ENCODE measurements at regions not wholly inside any gene's neighbourhood (a gene's known extent, or its start where the extent isn't known, plus 50 kb on each side); places are given as distances from the start of the nearest gene placed in this dataset.

DNA sequence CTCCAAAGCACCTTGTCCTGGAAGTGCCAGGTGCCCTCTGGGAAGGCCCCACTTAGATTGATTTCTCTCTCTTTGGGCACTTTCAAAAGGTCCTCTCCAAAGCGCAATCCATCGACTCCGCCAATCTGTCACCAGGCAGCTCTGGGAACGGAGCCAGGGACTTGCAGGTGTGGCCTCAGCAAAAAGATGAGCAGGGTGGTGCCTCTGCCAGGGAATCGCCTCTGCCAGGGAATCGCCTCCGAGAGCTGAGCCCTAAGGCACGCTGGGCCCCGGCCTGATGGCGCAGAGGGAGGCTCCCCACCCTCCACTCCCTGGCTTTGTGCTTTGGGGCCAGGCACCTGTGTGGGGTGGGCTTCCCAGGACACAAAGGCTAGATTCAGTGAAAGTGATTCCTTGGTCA is 1391.3 kb downstream of the TBC1D22A start:
- FAIRE-seq (no peak), DNase-seq (ENCODE audit: insufficient read length, low spot score) (no peak)
- TF ChIP-seq, protein P1, sequence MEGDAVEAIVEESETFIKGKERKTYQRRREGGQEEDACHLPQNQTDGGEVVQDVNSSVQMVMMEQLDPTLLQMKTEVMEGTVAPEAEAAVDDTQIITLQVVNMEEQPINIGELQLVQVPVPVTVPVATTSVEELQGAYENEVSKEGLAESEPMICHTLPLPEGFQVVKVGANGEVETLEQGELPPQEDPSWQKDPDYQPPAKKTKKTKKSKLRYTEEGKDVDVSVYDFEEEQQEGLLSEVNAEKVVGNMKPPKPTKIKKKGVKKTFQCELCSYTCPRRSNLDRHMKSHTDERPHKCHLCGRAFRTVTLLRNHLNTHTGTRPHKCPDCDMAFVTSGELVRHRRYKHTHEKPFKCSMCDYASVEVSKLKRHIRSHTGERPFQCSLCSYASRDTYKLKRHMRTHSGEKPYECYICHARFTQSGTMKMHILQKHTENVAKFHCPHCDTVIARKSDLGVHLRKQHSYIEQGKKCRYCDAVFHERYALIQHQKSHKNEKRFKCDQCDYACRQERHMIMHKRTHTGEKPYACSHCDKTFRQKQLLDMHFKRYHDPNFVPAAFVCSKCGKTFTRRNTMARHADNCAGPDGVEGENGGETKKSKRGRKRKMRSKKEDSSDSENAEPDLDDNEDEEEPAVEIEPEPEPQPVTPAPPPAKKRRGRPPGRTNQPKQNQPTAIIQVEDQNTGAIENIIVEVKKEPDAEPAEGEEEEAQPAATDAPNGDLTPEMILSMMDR (IDR thresholded peaks at IDR 0.05; ENCODE audit: insufficient read depth, missing control alignments) = no peak

DNA sequence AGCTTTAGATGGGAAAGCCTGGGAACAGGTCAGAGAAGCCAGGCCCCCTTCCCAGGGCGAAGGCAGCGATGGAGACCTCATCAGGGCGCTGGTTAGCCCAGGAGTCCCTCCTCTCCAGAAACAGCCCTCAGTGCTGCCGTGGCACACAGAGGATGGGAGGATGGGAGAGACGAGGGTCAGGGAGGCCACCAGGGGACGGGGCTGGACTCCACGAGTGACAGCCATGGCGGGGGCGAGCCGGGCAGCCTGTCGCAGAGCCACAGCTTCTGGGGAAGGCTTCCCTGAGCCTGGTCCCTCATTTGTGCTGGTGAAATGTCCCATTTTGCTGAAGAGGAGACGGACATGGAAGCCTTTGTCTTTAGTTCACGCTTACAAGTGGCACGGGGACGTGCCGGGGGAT is 1390.5 kb downstream of the TBC1D22A start:
- FAIRE-seq = no peak
- DNase-seq (ENCODE audit: insufficient read length, low spot score) = no peak
- TF ChIP-seq, protein P1 (IDR thresholded peaks at IDR 0.05; ENCODE audit: insufficient read depth, missing control alignments) = no peak

DNA sequence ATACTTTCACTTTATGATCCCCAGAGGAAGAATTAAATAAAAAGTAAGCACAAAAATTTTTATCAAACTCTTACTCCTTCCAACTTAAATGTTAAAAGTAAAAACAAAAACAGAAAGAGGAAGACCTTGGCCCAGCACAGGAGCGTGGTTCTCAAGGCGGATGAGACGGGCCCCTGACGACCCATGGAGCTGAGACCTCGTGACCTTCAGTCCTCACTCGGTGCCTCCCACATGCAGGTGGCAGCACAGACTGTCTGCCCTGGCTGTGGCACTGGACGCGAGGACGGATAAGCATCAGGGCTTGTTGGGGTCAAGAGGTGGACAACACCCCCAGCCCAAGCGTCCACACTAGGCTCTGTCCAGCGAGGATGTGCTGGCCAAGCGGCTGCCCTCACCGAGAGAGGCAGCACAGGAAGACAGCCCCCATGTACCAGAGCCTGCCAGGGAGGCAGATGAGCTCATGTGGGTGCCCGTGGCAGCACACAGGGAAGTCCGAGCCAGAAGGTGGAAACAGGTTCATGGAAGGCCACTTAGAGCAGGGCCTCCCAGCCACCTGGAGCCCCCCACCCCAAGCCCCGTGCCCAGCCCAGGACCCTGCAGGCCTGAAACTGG is 1389.8 kb downstream of the TBC1D22A start:
- no peak for FAIRE-seq
- TF ChIP-seq, protein P1 (IDR thresholded peaks at IDR 0.05; ENCODE audit: insufficient read depth, missing control alignments) = no peak
- DNase-seq (ENCODE audit: insufficient read length, low spot score) = no peak

DNA sequence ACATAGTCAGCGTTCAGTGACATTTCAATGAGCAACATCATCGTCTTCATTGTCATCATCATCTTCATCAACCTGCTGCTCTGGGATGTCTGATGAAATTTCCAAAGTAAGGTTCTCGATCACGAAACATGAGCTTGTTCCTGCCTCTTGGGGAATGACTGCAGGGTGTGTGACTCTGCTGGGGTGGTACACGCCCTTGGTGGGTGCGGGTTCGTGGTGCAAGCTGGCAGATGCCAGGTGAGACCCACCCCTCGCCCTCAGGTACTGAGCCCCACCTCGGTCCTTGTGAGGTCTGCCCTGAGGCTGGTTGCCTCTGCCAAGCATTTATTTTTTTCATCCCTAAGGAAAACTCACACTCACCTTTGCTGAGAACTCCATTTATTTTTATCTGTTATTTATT is 1389.2 kb downstream of the TBC1D22A start:
- FAIRE-seq = no peak
- no peak for DNase-seq (ENCODE audit: insufficient read length, low spot score)
- TF ChIP-seq, protein P1 (IDR thresholded peaks at IDR 0.05; ENCODE audit: insufficient read depth, missing control alignments) = no peak

DNA sequence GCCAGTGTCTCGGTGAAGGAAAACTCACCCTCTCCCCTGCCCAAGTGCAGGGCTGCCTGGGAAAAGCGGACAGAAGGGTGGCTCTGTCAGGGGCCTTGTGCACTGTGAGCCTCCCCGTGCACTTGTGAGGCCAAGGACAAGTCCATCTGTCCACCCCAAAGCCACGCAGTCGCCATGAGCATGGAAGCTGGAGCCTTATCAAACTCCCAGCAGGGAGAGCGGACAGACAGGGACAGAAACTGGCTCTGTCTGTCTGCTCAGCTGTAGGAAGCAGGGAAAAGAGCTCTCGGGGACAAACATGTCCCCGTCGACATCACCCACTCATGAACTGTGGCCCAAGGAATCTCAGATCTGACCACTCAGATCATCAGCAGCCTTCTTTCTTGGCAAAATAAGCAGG is 1385.4 kb downstream of the TBC1D22A start:
- no peak for FAIRE-seq
- TF ChIP-seq, protein P1 (IDR thresholded peaks at IDR 0.05; ENCODE audit: insufficient read depth, missing control alignments) = no peak
- DNase-seq (ENCODE audit: insufficient read length, low spot score) = no peak

DNA sequence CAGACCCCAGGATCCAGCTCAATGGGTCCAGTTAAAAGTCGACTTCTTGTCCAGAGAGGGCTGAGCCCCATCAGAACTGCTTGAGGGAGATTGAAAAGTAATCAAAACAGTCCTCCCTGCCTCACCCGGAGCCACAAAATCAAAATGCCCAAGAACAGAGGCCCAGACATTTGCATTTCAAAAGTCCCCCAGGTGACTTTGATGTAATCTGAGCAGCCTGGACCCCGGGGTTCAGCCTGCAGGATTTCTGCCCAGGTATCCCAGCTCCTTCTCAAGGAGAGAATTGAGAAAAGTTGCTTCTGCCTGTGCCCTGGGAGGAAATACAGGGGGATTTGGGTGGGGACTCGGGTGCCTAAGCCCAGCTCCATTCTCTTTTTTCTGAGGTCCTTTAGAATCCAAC is 1385.0 kb downstream of the TBC1D22A start:
- FAIRE-seq = no peak

DNA sequence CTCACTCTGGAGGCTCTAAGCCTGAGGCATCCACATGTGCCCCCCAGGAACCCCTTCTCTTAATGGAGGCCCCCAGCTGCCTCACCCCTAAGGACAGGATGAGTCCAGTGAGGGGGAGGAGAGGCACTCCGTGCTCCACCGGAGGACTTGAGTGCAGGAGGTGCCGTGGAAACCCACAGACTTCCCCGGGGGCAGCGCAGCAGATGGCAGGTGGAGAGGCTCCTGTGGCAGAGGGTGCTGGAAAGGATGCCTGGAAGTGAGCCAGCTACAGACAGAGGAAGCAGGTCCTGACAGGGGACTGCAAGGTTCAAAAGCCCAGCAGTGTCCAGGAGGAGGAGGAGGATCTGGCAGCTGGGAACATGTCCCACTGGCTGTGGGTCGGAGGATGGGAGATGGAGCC is 1384.0 kb downstream of the TBC1D22A start:
- DNase-seq (ENCODE audit: insufficient read length, low spot score) = no peak
- no peak for FAIRE-seq
- TF ChIP-seq, protein P1 (IDR thresholded peaks at IDR 0.05; ENCODE audit: insufficient read depth, missing control alignments) = no peak

More for the DNA sequence above, 1385.0 kb downstream of the TBC1D22A start:
- TF ChIP-seq, protein P1 (IDR thresholded peaks at IDR 0.05; ENCODE audit: insufficient read depth, missing control alignments) = no peak
- no peak for DNase-seq (ENCODE audit: insufficient read length, low spot score)

Measured in D721Med (cell line).